Kidney (tissue), 13 donors: ENCODE measurements at regions not wholly inside any gene's neighbourhood (a gene's known extent, or its start where the extent isn't known, plus 50 kb on each side); places are given as distances from the start of the nearest gene placed in this dataset.

Source experiments
- DNase-seq, 5 donors: peaks; one replicate each; pipeline ENCODE4 v3.0.0-alpha.2; 2013 to 2020
- FAIRE-seq: peaks from 2 replicates; lab custom pipeline; 2012; peaks lifted over from hg19 to GRCh38; lab: Jason Lieb, UNC
- H3K27ac ChIP-seq, 2 donors: one replicate each; pipeline ENCODE4 v1.7.0; 2013; ENCODE audit warnings: low read depth in 2 of 2, low read length in 2 of 2, inconsistent platforms in 1 of 2
- H3K27me3 ChIP-seq: one replicate; pipeline ENCODE4 v1.7.1; 2013; ENCODE audit warnings: low read length, inconsistent platforms; ENCODE audit not compliant: control insufficient read depth, insufficient read depth
- H3K36me3 ChIP-seq, 3 donors: one replicate each; pipeline versions ENCODE4 v1.7.0 to v1.7.1; 2013; ENCODE audit warnings: low read length in 3 of 3, control low read depth in 1 of 3, inconsistent platforms in 1 of 3; ENCODE audit not compliant: insufficient read depth in 3 of 3, control insufficient read depth in 2 of 3
- H3K4me1 ChIP-seq, 3 donors: one replicate each; pipeline versions ENCODE4 v1.7.0 to v1.7.1; 2013; ENCODE audit warnings: low read length in 3 of 3, inconsistent platforms in 1 of 3, low read depth in 1 of 3; ENCODE audit not compliant: control insufficient read depth in 2 of 3, insufficient read depth in 2 of 3
- H3K4me3 ChIP-seq, 3 donors: one replicate each; pipeline versions ENCODE4 v1.7.0 to v1.8.1; 2013; ENCODE audit warnings: low read length in 3 of 3, control low read depth in 1 of 3, inconsistent platforms in 1 of 3
- H3K9ac ChIP-seq, 3 donors: one replicate each; pipeline versions ENCODE4 v1.7.0 to v1.7.1; 2013; ENCODE audit warnings: low read length in 3 of 3, control low read depth in 1 of 3, inconsistent platforms in 1 of 3
- H3K9me3 ChIP-seq, 3 donors: one replicate each; pipeline versions ENCODE4 v1.7.0 to v1.7.1; 2013; ENCODE audit warnings: low read length in 3 of 3, control low read depth in 1 of 3, inconsistent platforms in 1 of 3; ENCODE audit not compliant: control insufficient read depth in 2 of 3, insufficient read depth in 1 of 3
- CTCF ChIP-seq: IDR thresholded peaks from 3 replicates; pipeline ENCODE4 v1.5.1; 2012; ENCODE audit warnings: mild to moderate bottlenecking, moderate library complexity, borderline replicate concordance; ENCODE audit not compliant: insufficient read depth; ENCODE audit errors: extremely low read depth
- intact Hi-C: fragments of 100-400 bp; cut with DNase I; formaldehyde crosslinking; loops from one replicate; pipeline ENCODE4 v1.11.1; 2022
- donor health status: control.
- donor health status: control.
- donor health status: control.
- donor health status: control.
- donor health status: control.
- donor health status: DM: yes; HTN: yes; CAD: no.
- donor health status: Normal renal cell carcinoma (clear cell type).

GRCh38 chr11:23961503-23962338, 535.1 kb upstream of the LUZP2 start:
- intact Hi-C loops = no loop called here
- TF ChIP-seq CTCF = no peak
- H3K4me1 ChIP-seq = no peaks in the 10 kb centered on the region
- H3K9ac ChIP-seq = no peak overlapping the region
- no peak overlapping the region for H3K27ac ChIP-seq
- no peaks in the 10 kb centered on the region for H3K9me3 ChIP-seq
- DNase-seq (peak in 2 of 5 donors; percentile 9 to 39), FAIRE-seq (no peak)
- no peaks in the 10 kb centered on the region for H3K27me3 ChIP-seq
- H3K36me3 ChIP-seq = no peaks in the 10 kb centered on the region
- H3K4me3 ChIP-seq = no peak overlapping the region

- Histone ChIP-seq H3K27ac (no peak overlapping the region), H3K9me3 (no peaks in the 10 kb centered on the region), H3K27me3 (no peaks in the 10 kb centered on the region), H3K4me1 (no peaks in the 10 kb centered on the region), H3K9ac (no peak overlapping the region), H3K36me3 (no peaks in the 10 kb centered on the region), H3K4me3 (no peak overlapping the region)
- no peak for FAIRE-seq
- intact Hi-C loops = no loop called here
- DNase-seq = no peak
- no peak for TF ChIP-seq CTCF
Measured at GRCh38 chr11:23973244-23973643, 523.6 kb upstream of the LUZP2 start.

GRCh38 chr11:23974051-23974450, 522.8 kb upstream of the LUZP2 start:
- Histone ChIP-seq H3K9me3 (no peaks in the 10 kb centered on the region), H3K4me1 (no peaks in the 10 kb centered on the region), H3K27ac (no peak overlapping the region), H3K9ac (no peak overlapping the region), H3K36me3 (no peaks in the 10 kb centered on the region), H3K4me3 (no peak overlapping the region), H3K27me3 (no peaks in the 10 kb centered on the region)
- DNase-seq (no peak), FAIRE-seq (no peak)
- TF ChIP-seq CTCF = no peak
- intact Hi-C loops = no loop called here
